PC-9 (cell line): ENCODE measurements at regions not wholly inside any gene's neighbourhood (a gene's known extent, or its start where the extent isn't known, plus 50 kb on each side); places are given as distances from the start of the nearest gene placed in this dataset.

ENCODE experiments used
- CTCF ChIP-seq: fragments of 200-600 bp; sonication (generic); conservative IDR thresholded peaks from 2 replicates; pipeline ENCODE4 v1.6.1; 2017; ENCODE audit warnings: mixed run types, antibody characterized with exemption, mild to moderate bottlenecking, moderate library complexity
- EZH2 ChIP-seq: fragments of 200-600 bp; sonication (generic); IDR thresholded peaks from 2 replicates; pipeline ENCODE4 v1.8.0; 2017; ENCODE audit warnings: antibody characterized with exemption, low read depth

- TF ChIP-seq CTCF = no peak
- no peak for TF ChIP-seq EZH2
These were observed 838.9 kb upstream of the DDX18 start for GRCh38 chr2:116975608-116976007.
